Upper lobe of right lung (tissue), 1 donor: ENCODE measurements at regions not wholly inside any gene's neighbourhood (a gene's known extent, or its start where the extent isn't known, plus 50 kb on each side); places are given as distances from the start of the nearest gene placed in this dataset.

ENCODE experiments used
- ATAC-seq: fragments of 200-7000 bp; cut with Tn5 transposase; one replicate; pipeline ENCODE4 v1.9.1; 2020; ENCODE audit warnings: mild to moderate bottlenecking, moderate library complexity
- DNase-seq: peaks from one replicate; pipeline ENCODE4 v3.0.0-alpha.2; 2020
- H3K27ac ChIP-seq: fragments of 200-600 bp; one replicate; pipeline ENCODE4 v1.8.0; 2022
- H3K27me3 ChIP-seq: fragments of 200-600 bp; one replicate; pipeline ENCODE4 v1.8.0; 2022; ENCODE audit warnings: mild to moderate bottlenecking
- H3K36me3 ChIP-seq: fragments of 200-600 bp; one replicate; pipeline ENCODE4 v1.8.0; 2022
- H3K4me1 ChIP-seq: fragments of 200-600 bp; one replicate; pipeline ENCODE4 v1.8.0; 2022
- H3K4me3 ChIP-seq: fragments of 200-600 bp; one replicate; pipeline ENCODE4 v1.8.0; 2022; ENCODE audit warnings: mild to moderate bottlenecking
- H3K9me3 ChIP-seq: fragments of 200-600 bp; one replicate; pipeline ENCODE4 v1.8.0; 2022
- CTCF ChIP-seq: fragments of 200-600 bp; IDR thresholded peaks from one replicate; pipeline ENCODE4 v1.8.0; 2022; ENCODE audit warnings: antibody characterized with exemption
- intact Hi-C: fragments of 100-400 bp; cut with DNase I; formaldehyde crosslinking; loops from one replicate; pipeline ENCODE4 v1.11.0; 2022
- donor health status: DM: no; HTN: yes; CAD: no; lungs with severe emphysema.

- Histone ChIP-seq H3K27me3 (no peaks in the 10 kb centered on the region), H3K36me3 (no peaks in the 10 kb centered on the region), H3K9me3 (no peaks in the 10 kb centered on the region), H3K27ac (no peak overlapping the region), H3K4me1 (no peaks in the 10 kb centered on the region), H3K4me3 (no peak overlapping the region)
- TF ChIP-seq CTCF = no peak
- DNase-seq (no peak), ATAC-seq (no peak)
- intact Hi-C loops = no loop called here
Observed at GRCh38 chr3:36201546-36201945, 178.8 kb upstream of the STAC start.

DNA sequence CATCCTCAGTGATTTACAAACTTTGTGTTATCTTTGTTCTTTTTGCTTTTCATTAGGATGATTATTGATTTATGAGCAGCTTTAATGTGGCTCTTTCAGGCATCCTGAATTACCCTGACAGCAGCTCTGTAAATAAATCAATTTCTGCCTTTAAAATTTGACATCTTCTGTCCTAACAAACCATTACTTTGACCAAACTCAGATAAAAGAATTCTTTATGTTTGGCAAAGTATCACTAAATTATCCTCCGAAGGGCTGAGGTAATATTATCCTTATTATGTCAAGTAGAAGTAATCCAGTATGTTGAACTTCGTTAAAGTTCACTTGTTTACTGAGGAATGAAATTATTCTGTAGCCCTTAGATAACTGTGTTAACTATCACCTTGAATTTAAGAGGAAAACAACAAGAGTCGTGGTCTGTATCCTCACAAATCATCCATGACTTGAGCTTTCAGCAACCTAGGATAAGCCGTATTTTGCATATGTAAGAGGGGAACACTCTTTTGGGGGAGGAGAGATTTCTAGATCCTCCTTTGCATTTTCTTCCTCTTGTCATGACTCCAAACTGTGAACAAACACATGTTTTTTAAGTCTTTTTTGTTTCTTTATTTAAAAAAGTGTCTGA, 173.2 kb upstream of the STAC start:
- no peaks in the 10 kb centered on the region for H3K27me3 ChIP-seq
- H3K27ac ChIP-seq = no peak overlapping the region
- H3K4me1 ChIP-seq = no peaks in the 10 kb centered on the region
- H3K4me3 ChIP-seq = no peak overlapping the region
- H3K36me3 ChIP-seq = no peaks in the 10 kb centered on the region
- DNase-seq (no peak), ATAC-seq (no peak)
- no peaks in the 10 kb centered on the region for H3K9me3 ChIP-seq
- intact Hi-C loops = no loop called here
- TF ChIP-seq CTCF = no peak

GRCh38 chr3:36210840-36211651, 169.3 kb upstream of the STAC start:
- no peaks in the 10 kb centered on the region for H3K27me3 ChIP-seq
- no peak for TF ChIP-seq CTCF
- ATAC-seq (no peak), DNase-seq (no peak)
- intact Hi-C loops = no loop called here
- H3K36me3 ChIP-seq = no peaks in the 10 kb centered on the region
- H3K4me1 ChIP-seq = no peaks in the 10 kb centered on the region
- H3K4me3 ChIP-seq = no peak overlapping the region
- H3K27ac ChIP-seq = no peak overlapping the region
- no peaks in the 10 kb centered on the region for H3K9me3 ChIP-seq

- intact Hi-C loops = no loop called here
- DNase-seq (no peak), ATAC-seq (no peak)
- H3K4me1 ChIP-seq = no peaks in the 10 kb centered on the region
- no peak overlapping the region for H3K27ac ChIP-seq
- TF ChIP-seq CTCF = no peak
- no peaks in the 10 kb centered on the region for H3K36me3 ChIP-seq
- H3K27me3 ChIP-seq = no peaks in the 10 kb centered on the region
- no peaks in the 10 kb centered on the region for H3K9me3 ChIP-seq
- H3K4me3 ChIP-seq = no peak overlapping the region
Observed at GRCh38 chr3:36211652-36211999, 168.7 kb upstream of the STAC start.

DNA sequence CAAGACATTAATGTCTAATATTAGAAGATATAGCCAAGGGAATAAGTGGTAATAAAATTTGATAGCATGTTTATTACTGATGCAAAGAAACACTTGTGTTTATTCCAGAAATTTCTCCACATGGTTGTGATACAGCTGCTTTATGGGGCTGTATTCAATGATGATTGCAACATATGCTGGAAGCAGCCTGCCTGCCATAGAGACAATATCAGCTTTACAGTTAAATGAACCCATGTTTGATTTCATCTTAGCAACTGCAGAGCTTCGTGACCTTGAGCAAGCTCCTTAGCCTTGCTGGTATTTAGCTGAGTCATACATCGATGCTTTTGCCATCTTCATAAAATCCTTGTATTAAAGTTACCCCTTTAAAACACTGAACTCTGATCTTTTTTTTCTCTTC, 168.1 kb upstream of the STAC start:
- Histone ChIP-seq H3K27me3 (no peaks in the 10 kb centered on the region), H3K36me3 (no peaks in the 10 kb centered on the region), H3K4me1 (no peaks in the 10 kb centered on the region), H3K4me3 (no peak overlapping the region), H3K9me3 (no peaks in the 10 kb centered on the region), H3K27ac (no peak overlapping the region)
- DNase-seq = no peak
- intact Hi-C loops = no loop called here
- no peak for TF ChIP-seq CTCF
- no peak for ATAC-seq
